Posterior vena cava (tissue), 2 donors: ENCODE measurements at regions not wholly inside any gene's neighbourhood (a gene's known extent, or its start where the extent isn't known, plus 50 kb on each side); places are given as distances from the start of the nearest gene placed in this dataset.

Experiments used
- DNase-seq: peaks from one replicate; pipeline ENCODE4 v3.0.0-alpha.2; 2020; ENCODE audit warnings: low spot score
- intact Hi-C, 2 donors: fragments of 100-400 bp; cut with DNase I; formaldehyde crosslinking; loops; one replicate each; pipeline versions ENCODE4 v1.14.1 to v1.14.2; 2022 to 2023
- donor health status: DM: yes; HTN: yes; CAD: no.
- donor health status: DM: yes; HTN: yes; CAD: no.

- no peak for DNase-seq
- intact Hi-C loops, result no loop called here
These were observed 503.5 kb upstream of the TMPRSS15 start for GRCh38 chr21:18907076-18907475.

DNA sequence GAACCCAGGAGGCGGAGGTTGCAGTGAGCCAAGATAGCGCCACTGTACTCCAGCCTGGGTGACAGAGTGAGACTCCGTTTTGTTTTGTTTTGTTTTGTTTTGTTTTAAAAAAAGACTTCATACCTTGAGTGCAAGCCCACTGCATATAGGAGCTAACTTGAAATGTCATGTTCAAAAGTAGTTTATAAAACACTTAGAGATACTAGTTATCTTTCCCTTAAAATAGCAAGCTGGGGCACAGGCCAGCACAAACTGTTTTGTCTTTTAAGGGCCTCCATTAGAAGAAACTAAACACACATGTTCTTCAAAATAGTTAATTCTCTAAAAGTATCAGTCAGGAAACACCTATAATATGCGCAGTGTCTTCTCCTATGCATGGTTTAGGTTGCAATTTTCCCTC, 505.1 kb upstream of the TMPRSS15 start:
- DNase-seq, result no peak
- intact Hi-C loops, result no loop called here

DNA sequence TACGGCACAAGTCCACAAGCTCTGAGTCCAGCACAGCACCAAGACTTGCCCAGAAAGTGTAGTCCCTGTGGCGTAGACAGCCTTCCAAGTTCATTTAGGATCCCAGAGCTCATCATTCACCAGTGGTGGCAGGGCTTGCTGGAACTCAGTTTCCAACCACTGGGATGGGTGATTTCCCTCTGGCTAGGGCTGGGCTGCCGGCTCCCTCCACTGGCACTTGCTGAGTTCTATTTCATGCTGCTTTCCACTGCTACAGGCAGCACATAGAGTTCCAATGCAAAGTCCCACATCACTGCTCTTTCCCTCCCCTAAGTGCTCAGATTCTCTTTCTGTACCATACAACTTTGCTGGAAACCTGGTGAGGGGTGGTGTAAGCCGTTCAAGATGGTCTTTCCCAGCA, 510.3 kb upstream of the TMPRSS15 start:
- intact Hi-C loops, result loop anchor here in 1 of 2 donors (10.0 kb wide), 1 partner anchor 1721 kb away; no protein-coding TSS in a partner anchor
- no peak for DNase-seq

GRCh38 chr21:18914570-18914969, 511.0 kb upstream of the TMPRSS15 start:
- no peak for DNase-seq
- intact Hi-C loops, result loop anchor here in 1 of 2 donors (10.0 kb wide), 1 partner anchor 1720 kb away; no protein-coding TSS in a partner anchor

- intact Hi-C loops, result loop anchor here in 1 of 2 donors (10.0 kb wide), 1 partner anchor 1717 kb away; no protein-coding TSS in a partner anchor
- no peak for DNase-seq
These were observed 514.0 kb upstream of the TMPRSS15 start for GRCh38 chr21:18917622-18918021.

GRCh38 chr21:18931237-18931636, 527.7 kb upstream of the TMPRSS15 start:
- intact Hi-C loops, result no loop called here
- no peak for DNase-seq

GRCh38 chr21:18937337-18937736, 533.8 kb upstream of the TMPRSS15 start:
- intact Hi-C loops, result no loop called here
- DNase-seq, result no peak

DNA sequence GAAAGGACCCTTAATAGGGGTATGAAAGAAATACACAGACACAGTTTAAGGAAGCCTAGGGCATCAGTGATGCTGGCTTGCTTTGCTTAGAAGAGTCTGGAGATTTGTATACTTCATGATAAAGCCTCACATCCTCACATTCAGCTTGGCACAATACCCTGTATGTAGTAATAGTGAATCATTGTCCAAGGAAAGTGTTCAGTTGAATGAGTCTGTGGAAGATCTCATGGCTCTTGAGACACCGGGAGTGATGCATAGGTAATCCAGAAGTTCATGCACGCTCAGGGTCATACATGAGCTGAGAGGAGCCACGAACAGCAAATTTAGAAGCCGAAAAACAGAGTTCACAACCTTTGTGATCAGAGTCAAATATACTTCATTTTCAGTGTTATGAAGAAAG, 537.2 kb upstream of the TMPRSS15 start:
- intact Hi-C loops, result no loop called here
- DNase-seq, result no peak

GRCh38 chr21:18950045-18950740, 546.6 kb upstream of the TMPRSS15 start:
- DNase-seq, result no peak

DNA sequence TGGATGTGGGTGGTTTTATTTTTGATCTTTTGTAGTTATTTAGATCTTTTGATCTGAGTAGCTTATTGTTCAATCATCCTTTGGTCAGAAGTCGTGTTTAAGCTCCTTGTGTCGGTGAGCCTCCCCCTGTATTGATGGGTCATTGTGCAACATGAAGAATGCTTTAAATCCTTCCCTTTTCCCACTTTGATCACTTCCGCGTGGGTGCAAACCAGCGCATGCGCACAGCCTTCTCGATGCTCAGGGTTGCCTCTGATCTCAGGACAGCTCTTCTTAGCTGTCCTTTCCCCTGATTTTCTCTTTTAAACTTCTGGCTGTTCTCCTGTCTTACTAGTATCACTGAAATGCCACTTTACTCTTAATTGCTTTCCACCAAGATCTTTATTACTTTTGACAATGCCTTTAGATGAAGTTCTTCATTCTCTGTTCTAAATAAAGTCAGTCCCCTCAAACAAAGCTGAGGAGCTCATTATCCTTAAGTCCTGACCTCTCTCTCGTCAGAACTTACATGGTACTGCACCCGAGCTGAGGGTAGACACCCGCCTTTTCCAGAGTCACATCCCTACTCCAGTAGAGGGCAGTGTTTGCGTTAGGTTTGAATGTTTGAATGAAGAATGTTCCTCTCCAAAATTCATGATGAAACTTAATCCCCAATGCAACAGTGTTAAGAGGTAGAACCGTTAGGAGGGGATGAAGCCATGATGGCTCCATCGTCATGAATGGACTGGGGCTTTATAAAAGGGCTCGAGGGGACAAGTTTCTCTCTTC, 547.9 kb upstream of the TMPRSS15 start:
- DNase-seq, result no peak
- intact Hi-C loops, result no loop called here

More at GRCh38 chr21:18950045-18950740, 546.6 kb upstream of the TMPRSS15 start:
- intact Hi-C loops, result no loop called here

GRCh38 chr21:18954441-18954844, 550.9 kb upstream of the TMPRSS15 start:
- no peak for DNase-seq
- intact Hi-C loops, result no loop called here

- intact Hi-C loops, result no loop called here
- DNase-seq, result no peak
These were observed 556.2 kb upstream of the TMPRSS15 start for GRCh38 chr21:18959817-18960216.

- DNase-seq, result no peak
- intact Hi-C loops, result no loop called here
These were observed 556.7 kb upstream of the TMPRSS15 start for GRCh38 chr21:18960306-18960705.

DNA sequence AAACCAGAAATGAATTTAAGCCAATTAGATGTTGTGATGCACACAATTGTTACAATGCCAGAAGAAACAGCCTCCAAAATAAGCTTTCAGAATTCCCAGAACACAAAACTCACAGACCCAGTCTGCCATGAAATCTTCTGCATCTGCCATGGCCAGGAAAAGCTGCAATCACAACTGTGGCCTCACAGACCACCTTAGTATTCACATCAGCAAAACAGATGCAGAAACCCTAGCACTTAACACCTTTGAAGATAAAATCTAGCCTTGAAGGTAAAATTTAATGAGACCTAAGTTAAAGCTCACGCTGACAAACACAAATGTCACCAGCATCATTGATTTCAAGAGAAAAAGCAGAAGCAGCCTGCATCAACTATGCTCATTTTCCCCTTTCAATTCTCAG, 566.8 kb upstream of the TMPRSS15 start:
- no peak for DNase-seq
- intact Hi-C loops, result no loop called here

- no peak for DNase-seq
- intact Hi-C loops, result no loop called here
These were observed 567.4 kb upstream of the TMPRSS15 start for GRCh38 chr21:18970941-18971340.

DNA sequence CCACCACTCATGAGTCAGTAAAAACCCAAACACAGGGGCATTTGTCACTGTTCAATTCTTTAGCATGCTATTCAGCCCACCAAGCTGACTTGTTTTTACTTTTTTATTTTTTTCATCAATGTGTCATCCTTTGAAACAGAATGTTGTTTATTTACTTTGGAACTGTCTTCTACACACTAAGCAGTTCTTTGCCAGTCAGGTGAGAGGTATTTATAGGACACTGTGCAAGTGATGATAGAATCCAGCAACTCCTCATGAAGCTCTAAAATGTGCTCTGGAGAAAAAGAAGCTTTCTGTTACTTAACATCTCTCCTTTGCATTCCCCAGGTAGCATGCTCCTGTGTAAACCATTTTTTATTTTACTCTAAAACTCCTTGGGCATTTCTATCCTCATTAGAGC, 582.0 kb upstream of the TMPRSS15 start:
- DNase-seq, result no peak
- intact Hi-C loops, result no loop called here

DNA sequence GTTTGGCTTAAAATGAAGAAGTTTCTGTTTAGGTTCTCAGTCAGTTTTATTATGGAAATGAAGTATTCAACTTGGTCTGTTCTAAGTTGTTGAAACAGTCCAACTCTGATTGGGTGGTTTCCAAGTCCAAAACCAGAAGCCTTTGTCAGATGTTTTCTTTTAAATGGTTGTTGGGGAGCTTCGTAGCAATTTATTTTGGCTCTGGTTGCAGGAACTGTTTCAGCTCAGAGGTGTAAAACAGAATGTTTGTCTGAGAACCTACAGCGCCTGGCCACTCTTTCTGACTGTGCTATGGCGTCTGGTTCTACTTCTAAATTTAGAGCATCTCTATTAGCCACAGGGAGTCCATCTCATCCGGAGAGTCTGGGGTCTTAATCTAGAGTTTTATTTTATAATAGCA, 582.6 kb upstream of the TMPRSS15 start:
- DNase-seq, result no peak

GRCh38 chr21:18987520-18988026, 584.0 kb upstream of the TMPRSS15 start:
- intact Hi-C loops, result no loop called here

More for the DNA sequence above, 582.6 kb upstream of the TMPRSS15 start:
- intact Hi-C loops, result no loop called here

GRCh38 chr21:18989953-18990495, 586.4 kb upstream of the TMPRSS15 start:
- DNase-seq, result no peak
- intact Hi-C loops, result no loop called here

More at GRCh38 chr21:18987520-18988026, 584.0 kb upstream of the TMPRSS15 start:
- DNase-seq, result no peak

GRCh38 chr21:18991846-18992245, 588.3 kb upstream of the TMPRSS15 start:
- no peak for DNase-seq
- intact Hi-C loops, result no loop called here
